Kidney (tissue), 13 donors: ENCODE measurements at regions not wholly inside any gene's neighbourhood (a gene's known extent, or its start where the extent isn't known, plus 50 kb on each side); places are given as distances from the start of the nearest gene placed in this dataset.

Experiments
- DNase-seq, 5 donors: peaks; one replicate each; pipeline ENCODE4 v3.0.0-alpha.2; 2013 to 2020
- FAIRE-seq: peaks from 2 replicates; lab custom pipeline; 2012; peaks lifted over from hg19 to GRCh38; lab: Jason Lieb, UNC
- H3K27ac ChIP-seq, 2 donors: one replicate each; pipeline ENCODE4 v1.7.0; 2013; ENCODE audit warnings: low read depth in 2 of 2, low read length in 2 of 2, inconsistent platforms in 1 of 2
- H3K27me3 ChIP-seq: one replicate; pipeline ENCODE4 v1.7.1; 2013; ENCODE audit warnings: low read length, inconsistent platforms; ENCODE audit not compliant: control insufficient read depth, insufficient read depth
- H3K36me3 ChIP-seq, 3 donors: one replicate each; pipeline versions ENCODE4 v1.7.0 to v1.7.1; 2013; ENCODE audit warnings: low read length in 3 of 3, control low read depth in 1 of 3, inconsistent platforms in 1 of 3; ENCODE audit not compliant: insufficient read depth in 3 of 3, control insufficient read depth in 2 of 3
- H3K4me1 ChIP-seq, 3 donors: one replicate each; pipeline versions ENCODE4 v1.7.0 to v1.7.1; 2013; ENCODE audit warnings: low read length in 3 of 3, inconsistent platforms in 1 of 3, low read depth in 1 of 3; ENCODE audit not compliant: control insufficient read depth in 2 of 3, insufficient read depth in 2 of 3
- H3K4me3 ChIP-seq, 3 donors: one replicate each; pipeline versions ENCODE4 v1.7.0 to v1.8.1; 2013; ENCODE audit warnings: low read length in 3 of 3, control low read depth in 1 of 3, inconsistent platforms in 1 of 3
- H3K9ac ChIP-seq, 3 donors: one replicate each; pipeline versions ENCODE4 v1.7.0 to v1.7.1; 2013; ENCODE audit warnings: low read length in 3 of 3, control low read depth in 1 of 3, inconsistent platforms in 1 of 3
- H3K9me3 ChIP-seq, 3 donors: one replicate each; pipeline versions ENCODE4 v1.7.0 to v1.7.1; 2013; ENCODE audit warnings: low read length in 3 of 3, control low read depth in 1 of 3, inconsistent platforms in 1 of 3; ENCODE audit not compliant: control insufficient read depth in 2 of 3, insufficient read depth in 1 of 3
- intact Hi-C: fragments of 100-400 bp; cut with DNase I; formaldehyde crosslinking; loops from one replicate; pipeline ENCODE4 v1.11.1; 2022
- TF ChIP-seq, protein P1 (sequence below): IDR thresholded peaks from 3 replicates; pipeline ENCODE4 v1.5.1; 2012; ENCODE audit warnings: mild to moderate bottlenecking, moderate library complexity, borderline replicate concordance; ENCODE audit not compliant: insufficient read depth; ENCODE audit errors: extremely low read depth
- donor health status: control.
- donor health status: control.
- donor health status: control.
- donor health status: control.
- donor health status: control.
- donor health status: DM: yes; HTN: yes; CAD: no.
- donor health status: Normal renal cell carcinoma (clear cell type).

- H3K36me3 ChIP-seq, result no peaks in the 10 kb centered on the region
- intact Hi-C loops, result no loop called here
- TF ChIP-seq, protein P1, sequence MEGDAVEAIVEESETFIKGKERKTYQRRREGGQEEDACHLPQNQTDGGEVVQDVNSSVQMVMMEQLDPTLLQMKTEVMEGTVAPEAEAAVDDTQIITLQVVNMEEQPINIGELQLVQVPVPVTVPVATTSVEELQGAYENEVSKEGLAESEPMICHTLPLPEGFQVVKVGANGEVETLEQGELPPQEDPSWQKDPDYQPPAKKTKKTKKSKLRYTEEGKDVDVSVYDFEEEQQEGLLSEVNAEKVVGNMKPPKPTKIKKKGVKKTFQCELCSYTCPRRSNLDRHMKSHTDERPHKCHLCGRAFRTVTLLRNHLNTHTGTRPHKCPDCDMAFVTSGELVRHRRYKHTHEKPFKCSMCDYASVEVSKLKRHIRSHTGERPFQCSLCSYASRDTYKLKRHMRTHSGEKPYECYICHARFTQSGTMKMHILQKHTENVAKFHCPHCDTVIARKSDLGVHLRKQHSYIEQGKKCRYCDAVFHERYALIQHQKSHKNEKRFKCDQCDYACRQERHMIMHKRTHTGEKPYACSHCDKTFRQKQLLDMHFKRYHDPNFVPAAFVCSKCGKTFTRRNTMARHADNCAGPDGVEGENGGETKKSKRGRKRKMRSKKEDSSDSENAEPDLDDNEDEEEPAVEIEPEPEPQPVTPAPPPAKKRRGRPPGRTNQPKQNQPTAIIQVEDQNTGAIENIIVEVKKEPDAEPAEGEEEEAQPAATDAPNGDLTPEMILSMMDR, result no peak
- H3K4me3 ChIP-seq, result no peak overlapping the region
- no peaks in the 10 kb centered on the region for H3K4me1 ChIP-seq
- DNase-seq (no peak), FAIRE-seq (no peak)
- H3K27me3 ChIP-seq, result no peaks in the 10 kb centered on the region
- H3K9ac ChIP-seq, result no peak overlapping the region
- H3K9me3 ChIP-seq, result no peaks in the 10 kb centered on the region
- no peak overlapping the region for H3K27ac ChIP-seq
Observed at GRCh38 chr4:20512985-20513384, 187.3 kb upstream of the PACRGL start.

DNA sequence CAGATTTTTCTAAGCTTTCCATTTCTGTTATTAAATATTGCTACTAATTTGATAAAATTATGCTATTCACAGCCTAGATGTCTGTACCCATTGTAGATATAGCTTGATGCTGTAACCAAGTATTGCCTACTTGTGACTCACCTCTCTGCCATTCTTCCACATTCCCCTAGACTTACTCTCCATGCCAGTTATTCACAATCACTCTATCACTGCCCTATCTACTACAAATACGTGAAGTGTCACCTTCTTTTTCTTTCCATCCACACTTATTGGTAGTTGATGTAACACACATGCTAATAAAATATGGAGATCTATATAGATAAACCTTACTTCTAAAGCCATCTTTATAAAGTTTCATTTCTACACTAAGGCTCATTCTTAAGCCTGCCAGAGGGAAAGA lies 179.4 kb upstream of the PACRGL start:
- DNase-seq (no peak), FAIRE-seq (no peak)
- Histone ChIP-seq H3K27ac (no peak overlapping the region), H3K27me3 (no peaks in the 10 kb centered on the region), H3K36me3 (no peaks in the 10 kb centered on the region), H3K9ac (no peak overlapping the region), H3K9me3 (no peaks in the 10 kb centered on the region), H3K4me1 (no peaks in the 10 kb centered on the region), H3K4me3 (no peak overlapping the region)
- TF ChIP-seq, protein P1, result no peak
- intact Hi-C loops, result no loop called here

- no peaks in the 10 kb centered on the region for H3K9me3 ChIP-seq
Observed at GRCh38 chr4:20528508-20528907, 171.8 kb upstream of the PACRGL start.

More at GRCh38 chr4:20528508-20528907, 171.8 kb upstream of the PACRGL start:
- Histone ChIP-seq H3K9ac (no peak overlapping the region), H3K27ac (no peak overlapping the region), H3K27me3 (no peaks in the 10 kb centered on the region), H3K4me1 (no peaks in the 10 kb centered on the region), H3K4me3 (no peak overlapping the region), H3K36me3 (peaks cover 0 to 2% (median under 1%) of the 10 kb centered on the region in 3 donors)
- DNase-seq (no peak), FAIRE-seq (no peak)
- intact Hi-C loops, result no loop called here
- TF ChIP-seq, protein P1, result no peak
